CD4-positive, alpha-beta memory T cell (primary cell): ENCODE measurements at regions not wholly inside any gene's neighbourhood (a gene's known extent, or its start where the extent isn't known, plus 50 kb on each side); places are given as distances from the start of the nearest gene placed in this dataset.

Experiments
- CTCF ChIA-PET: fragments of 350-600 bp; sonication (Branson Sonifier 250); formaldehyde crosslinking; loops from one replicate; lab custom pipeline; 2021; ENCODE audit warnings: inconsistent platforms; ENCODE audit not compliant: partially characterized antibody; lab: Charles Lee
- POLR2A ChIA-PET: fragments of 350-600 bp; sonication (Branson Sonifier 250); formaldehyde crosslinking; loops from one replicate; lab custom pipeline; 2021; ENCODE audit not compliant: partially characterized antibody; lab: Charles Lee
- DNase-seq, 5 donors: peaks; one replicate each; pipeline versions ENCODE4 v3.0.0 to v3.0.0-alpha.2; 2020 to 2022; ENCODE audit warnings: mixed read lengths in 1 of 5
- H3K27ac ChIP-seq: one replicate; pipeline ENCODE4 v1.7.0; 2013; ENCODE audit warnings: low read depth, low read length
- H3K27me3 ChIP-seq: 2 replicates; pipeline ENCODE4 v1.7.0; 2013; ENCODE audit warnings: mild to moderate bottlenecking, low read length, moderate library complexity; ENCODE audit not compliant: insufficient read depth
- H3K36me3 ChIP-seq: 2 replicates; pipeline ENCODE4 v1.7.0; 2013; ENCODE audit warnings: mild to moderate bottlenecking, low read length, moderate library complexity; ENCODE audit not compliant: insufficient read depth
- H3K4me1 ChIP-seq: 2 replicates; pipeline ENCODE4 v1.7.0; 2013; ENCODE audit warnings: mild to moderate bottlenecking, low read length, moderate library complexity; ENCODE audit not compliant: insufficient read depth
- H3K4me3 ChIP-seq, 2 donors: one replicate each; pipeline ENCODE4 v1.7.0; 2013; ENCODE audit warnings: low read length in 2 of 2, mild to moderate bottlenecking in 1 of 2
- H3K9me3 ChIP-seq, 2 donors: one replicate each; pipeline ENCODE4 v1.7.0; 2013; ENCODE audit warnings: low read length in 2 of 2, control low read depth in 1 of 2; ENCODE audit not compliant: control insufficient read depth in 1 of 2
- H3K27ac Mint-ChIP-seq, 7 donors: one replicate each; pipeline ENCODE4 v1.8.0; 2020 to 2021; ENCODE audit warnings: mixed read lengths in 7 of 7, mild to moderate bottlenecking in 6 of 7, inconsistent platforms in 3 of 7, moderate library complexity in 3 of 7
- H3K27me3 Mint-ChIP-seq, 2 donors: one replicate each; pipeline ENCODE4 v1.8.0; 2020 to 2021; ENCODE audit warnings: mixed read lengths in 2 of 2
- H3K36me3 Mint-ChIP-seq, 2 donors: one replicate each; pipeline ENCODE4 v1.8.0; 2020 to 2021; ENCODE audit warnings: mixed read lengths in 2 of 2, inconsistent platforms in 1 of 2, mild to moderate bottlenecking in 1 of 2
- H3K4me1 Mint-ChIP-seq, 4 donors: one replicate each; pipeline ENCODE4 v1.8.0; 2020 to 2021; ENCODE audit warnings: mixed read lengths in 4 of 4, mild to moderate bottlenecking in 1 of 4
- H3K4me3 Mint-ChIP-seq, 8 donors: one replicate each; pipeline ENCODE4 v1.8.0; 2020 to 2021; ENCODE audit warnings: mixed read lengths in 8 of 8, mild to moderate bottlenecking in 7 of 8, moderate library complexity in 6 of 8, inconsistent platforms in 3 of 8
- H3K9me3 Mint-ChIP-seq, 8 donors: one replicate each; pipeline ENCODE4 v1.8.0; 2020 to 2021; ENCODE audit warnings: mixed read lengths in 8 of 8, mild to moderate bottlenecking in 5 of 8, inconsistent platforms in 3 of 8, moderate library complexity in 1 of 8
- intact Hi-C: fragments of 100-400 bp; cut with micrococcal nuclease; formaldehyde crosslinking; loops from one replicate; pipeline ENCODE4 v1.15.1; 2023

- Histone ChIP-seq H3K36me3 (no peaks in the 10 kb centered on the region), H3K27ac (no peak overlapping the region), H3K9me3 (no peaks in the 10 kb centered on the region), H3K27me3 (no peaks in the 10 kb centered on the region), H3K4me3 (no peak overlapping the region), H3K4me1 (no peaks in the 10 kb centered on the region)
- DNase-seq: no peak
- Mint-ChIP-seq H3K27me3 (no peaks in the 10 kb centered on the region), H3K36me3 (no peaks in the 10 kb centered on the region), H3K4me1 (no peaks in the 10 kb centered on the region), H3K9me3 (peaks cover 0 to 6% (median 3%) of the 10 kb centered on the region in 8 donors), H3K4me3 (no peak overlapping the region), H3K27ac (no peak overlapping the region)
- POLR2A ChIA-PET: no interaction called here
- intact Hi-C loops: no loop called here
- CTCF ChIA-PET: no interaction called here
These were observed 296.2 kb downstream of the CHL1 start for GRCh38 chr3:492586-493316.

GRCh38 chr3:494190-494589, 297.6 kb downstream of the CHL1 start:
- Histone ChIP-seq H3K4me1 (no peaks in the 10 kb centered on the region), H3K36me3 (no peaks in the 10 kb centered on the region), H3K27ac (no peak overlapping the region), H3K9me3 (no peaks in the 10 kb centered on the region), H3K27me3 (no peaks in the 10 kb centered on the region), H3K4me3 (no peak overlapping the region)
- DNase-seq: no peak
- Mint-ChIP-seq H3K9me3 (peaks cover 0 to 6% (median under 1%) of the 10 kb centered on the region in 8 donors), H3K4me1 (no peaks in the 10 kb centered on the region), H3K27ac (no peak overlapping the region), H3K36me3 (no peaks in the 10 kb centered on the region), H3K4me3 (no peak overlapping the region), H3K27me3 (no peaks in the 10 kb centered on the region)
- POLR2A ChIA-PET: no interaction called here
- CTCF ChIA-PET: no interaction called here
- intact Hi-C loops: no loop called here

- no peak overlapping the region for H3K4me3 Mint-ChIP-seq
- no peaks in the 10 kb centered on the region for H3K9me3 ChIP-seq
- H3K27ac Mint-ChIP-seq: no peak overlapping the region
- no peaks in the 10 kb centered on the region for H3K36me3 ChIP-seq
- H3K9me3 Mint-ChIP-seq: peaks cover 0 to 6% (median 0%) of the 10 kb centered on the region in 8 donors
- H3K4me1 Mint-ChIP-seq: no peaks in the 10 kb centered on the region
- POLR2A ChIA-PET: no interaction called here
- intact Hi-C loops: no loop called here
- DNase-seq: no peak
- no peaks in the 10 kb centered on the region for H3K36me3 Mint-ChIP-seq
- no peaks in the 10 kb centered on the region for H3K4me1 ChIP-seq
- no peak overlapping the region for H3K4me3 ChIP-seq
- H3K27me3 ChIP-seq: no peaks in the 10 kb centered on the region
- H3K27me3 Mint-ChIP-seq: no peaks in the 10 kb centered on the region
- H3K27ac ChIP-seq: no peak overlapping the region
- CTCF ChIA-PET: no interaction called here
These were observed 301.9 kb downstream of the CHL1 start for GRCh38 chr3:498487-498886.

- H3K36me3 ChIP-seq: no peaks in the 10 kb centered on the region
- no peaks in the 10 kb centered on the region for H3K4me1 ChIP-seq
- no peak for DNase-seq
- H3K27me3 Mint-ChIP-seq: no peaks in the 10 kb centered on the region
- H3K9me3 Mint-ChIP-seq: peaks cover 0 to 6% (median 0%) of the 10 kb centered on the region in 8 donors
- H3K9me3 ChIP-seq: no peaks in the 10 kb centered on the region
- no peak overlapping the region for H3K27ac Mint-ChIP-seq
- no peak overlapping the region for H3K27ac ChIP-seq
- H3K36me3 Mint-ChIP-seq: no peaks in the 10 kb centered on the region
- H3K4me3 Mint-ChIP-seq: no peak overlapping the region
- H3K4me1 Mint-ChIP-seq: no peaks in the 10 kb centered on the region
- ChIA-PET CTCF (no interaction called here), POLR2A (no interaction called here)
- intact Hi-C loops: no loop called here
- no peaks in the 10 kb centered on the region for H3K27me3 ChIP-seq
- H3K4me3 ChIP-seq: no peak overlapping the region
These were observed 302.6 kb downstream of the CHL1 start for GRCh38 chr3:499001-499761.

- Histone ChIP-seq H3K9me3 (no peaks in the 10 kb centered on the region), H3K27me3 (no peaks in the 10 kb centered on the region), H3K4me1 (no peaks in the 10 kb centered on the region), H3K27ac (no peak overlapping the region), H3K4me3 (no peak overlapping the region), H3K36me3 (no peaks in the 10 kb centered on the region)
- intact Hi-C loops: no loop called here
- no peak for DNase-seq
- Mint-ChIP-seq H3K27ac (no peak overlapping the region), H3K4me3 (no peak overlapping the region), H3K9me3 (peaks cover 0 to 5% (median under 1%) of the 10 kb centered on the region in 8 donors), H3K27me3 (no peaks in the 10 kb centered on the region), H3K4me1 (no peaks in the 10 kb centered on the region), H3K36me3 (no peaks in the 10 kb centered on the region)
- ChIA-PET CTCF (no interaction called here), POLR2A (no interaction called here)
These were observed 305.9 kb downstream of the CHL1 start for GRCh38 chr3:502486-502885.

GRCh38 chr3:513301-513700, 316.7 kb downstream of the CHL1 start:
- Histone ChIP-seq H3K36me3 (no peaks in the 10 kb centered on the region), H3K9me3 (no peaks in the 10 kb centered on the region), H3K4me1 (no peaks in the 10 kb centered on the region), H3K4me3 (no peak overlapping the region), H3K27me3 (no peaks in the 10 kb centered on the region), H3K27ac (no peak overlapping the region)
- intact Hi-C loops: no loop called here
- no peaks in the 10 kb centered on the region for H3K4me1 Mint-ChIP-seq
- no peak overlapping the region for H3K4me3 Mint-ChIP-seq
- H3K9me3 Mint-ChIP-seq: peaks cover 0 to 14% (median 6%) of the 10 kb centered on the region in 8 donors
- H3K36me3 Mint-ChIP-seq: no peaks in the 10 kb centered on the region
- no peaks in the 10 kb centered on the region for H3K27me3 Mint-ChIP-seq
- H3K27ac Mint-ChIP-seq: no peak overlapping the region
- ChIA-PET CTCF (no interaction called here), POLR2A (no interaction called here)
- DNase-seq: no peak

GRCh38 chr3:514192-514591, 317.6 kb downstream of the CHL1 start:
- peaks cover 0 to 5% (median 3%) of the 10 kb centered on the region in 8 donors for H3K9me3 Mint-ChIP-seq
- H3K4me3 Mint-ChIP-seq: no peak overlapping the region
- no peaks in the 10 kb centered on the region for H3K27me3 Mint-ChIP-seq
- H3K4me1 Mint-ChIP-seq: no peaks in the 10 kb centered on the region
- H3K27ac ChIP-seq: no peak overlapping the region
- intact Hi-C loops: no loop called here
- H3K36me3 Mint-ChIP-seq: no peaks in the 10 kb centered on the region
- no peak for DNase-seq
- POLR2A ChIA-PET: no interaction called here
- CTCF ChIA-PET: no interaction called here
- H3K9me3 ChIP-seq: no peaks in the 10 kb centered on the region
- H3K27ac Mint-ChIP-seq: no peak overlapping the region
- H3K4me3 ChIP-seq: no peak overlapping the region
- H3K27me3 ChIP-seq: no peaks in the 10 kb centered on the region
- no peaks in the 10 kb centered on the region for H3K4me1 ChIP-seq
- no peaks in the 10 kb centered on the region for H3K36me3 ChIP-seq
